Suprapubic skin (tissue), 3 donors: ENCODE measurements at regions not wholly inside any gene's neighbourhood (a gene's known extent, or its start where the extent isn't known, plus 50 kb on each side); places are given as distances from the start of the nearest gene placed in this dataset.

ENCODE experiments used
- CTCF ChIP-seq, 2 donors: fragments of 200-600 bp in 1 of 2; fragments of 450-650 bp in 1 of 2; sonication (generic) in 1 of 2; IDR thresholded peaks; one replicate each; pipeline ENCODE4 v1.5.1; 2016 to 2019; ENCODE audit warnings: antibody characterized with exemption in 2 of 2, mild to moderate bottlenecking in 1 of 2, moderate library complexity in 1 of 2
- POLR2A ChIP-seq, 2 donors: fragments of 450-650 bp; IDR thresholded peaks; one replicate each; pipeline ENCODE4 v1.6.1; 2017; ENCODE audit warnings: antibody characterized with exemption in 2 of 2, mild to moderate bottlenecking in 2 of 2, moderate library complexity in 2 of 2

- TF ChIP-seq CTCF (IDR thresholded peaks at IDR 0.05) (no peak), POLR2A (IDR thresholded peaks at IDR 0.05) (no peak)
Measured at GRCh38 chr13:89832827-89833226, 1514.7 kb upstream of the MIR17HG start.
